Nucleus accumbens (tissue), 56 donors: ENCODE measurements at regions not wholly inside any gene's neighbourhood (a gene's known extent, or its start where the extent isn't known, plus 50 kb on each side); places are given as distances from the start of the nearest gene placed in this dataset.
"Not testable (repeated sequence)": the region's sequence is repeated elsewhere in the genome, so short reads cannot be mapped to it uniquely, and the experiment has no call there.

ENCODE experiments used
- DNase-seq, 56 donors: peaks; one replicate each; lab custom pipeline; 2025; lab: John Stamatoyannopoulos, UW

- no peak for DNase-seq
Measured at GRCh38 chr14:104230946-104231345, 92.6 kb downstream of the KIF26A start.

- DNase-seq, result no peak
Measured at GRCh38 chr14:104232070-104232484, 93.7 kb downstream of the KIF26A start.

DNA sequence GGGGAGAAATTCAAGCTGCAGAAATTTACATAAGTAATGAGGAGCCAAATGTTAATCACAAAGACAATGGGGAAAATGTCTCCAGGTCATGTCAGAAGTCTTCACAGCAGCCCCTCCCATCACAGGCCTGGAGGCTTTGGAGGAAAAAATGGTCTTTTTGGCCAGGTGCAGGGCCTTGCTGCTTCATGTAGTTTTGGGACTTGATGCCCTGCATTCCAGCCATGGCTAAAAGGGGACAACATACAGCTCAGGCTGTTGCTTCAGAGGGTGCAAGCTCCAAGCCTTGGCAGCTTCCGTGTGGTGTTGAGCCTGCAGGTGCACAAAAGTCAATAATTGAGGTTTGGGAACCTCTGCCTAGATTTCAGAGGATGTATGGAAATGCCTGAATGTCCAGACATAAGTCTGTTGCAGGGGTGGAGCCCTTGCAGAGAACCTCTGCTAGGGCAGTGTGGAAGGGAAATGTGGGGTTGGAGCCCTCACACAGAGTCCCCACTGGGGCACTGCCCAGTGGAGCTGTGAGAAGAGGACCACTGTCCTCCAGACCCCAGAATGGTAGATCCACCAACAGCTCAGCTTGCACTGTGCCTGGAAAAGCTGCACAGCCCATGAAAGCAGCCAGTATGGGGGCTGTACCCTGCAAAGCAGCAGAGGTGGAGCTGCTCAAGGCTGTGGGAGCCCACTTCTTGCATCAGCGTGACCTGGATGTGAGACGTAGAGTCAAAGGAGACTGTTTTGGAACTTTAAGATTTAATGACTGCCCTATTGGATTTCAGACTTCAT, 95.8 kb downstream of the KIF26A start:
- DNase-seq, result not testable (repeated sequence)

GRCh38 chr14:104235686-104236085, 97.3 kb downstream of the KIF26A start:
- DNase-seq, result no peak

DNA sequence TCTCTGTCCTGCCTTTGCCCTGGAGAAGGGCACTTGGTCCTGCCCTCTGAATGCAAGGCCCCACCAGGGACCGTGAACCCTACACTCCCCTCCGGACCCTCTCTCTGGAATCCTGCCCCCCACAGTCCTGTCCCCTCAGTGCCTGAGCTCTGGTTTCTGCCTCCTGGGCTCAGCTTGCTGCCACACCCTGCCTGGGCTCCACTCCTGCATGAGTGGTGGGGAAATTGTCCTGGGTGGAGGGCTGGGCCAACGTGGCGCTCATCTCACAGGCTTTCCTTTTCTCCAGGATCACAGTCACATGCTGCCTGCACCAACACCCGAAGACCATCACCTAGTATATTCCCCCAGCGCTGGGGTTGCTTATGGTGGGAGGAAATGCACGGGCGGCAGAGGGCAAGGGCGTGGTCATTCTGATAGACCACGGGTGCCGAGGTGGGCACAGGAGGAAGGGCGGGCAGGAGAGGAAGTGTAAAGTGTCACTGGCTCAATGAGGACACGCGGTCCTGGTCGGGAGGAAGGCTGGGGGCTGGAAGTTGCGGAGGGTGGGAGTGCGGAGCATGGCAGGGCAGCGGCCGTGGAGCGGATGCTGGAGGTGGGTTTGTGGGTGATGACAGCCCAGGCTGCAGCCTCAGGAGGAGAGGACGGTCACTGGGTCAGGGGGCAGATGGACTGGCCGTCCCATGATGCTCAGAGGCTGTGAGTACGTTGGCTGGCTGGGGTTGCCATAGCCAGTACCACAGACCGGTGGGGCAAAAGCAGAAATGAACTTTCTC, 99.5 kb downstream of the KIF26A start:
- no peak for DNase-seq

DNA sequence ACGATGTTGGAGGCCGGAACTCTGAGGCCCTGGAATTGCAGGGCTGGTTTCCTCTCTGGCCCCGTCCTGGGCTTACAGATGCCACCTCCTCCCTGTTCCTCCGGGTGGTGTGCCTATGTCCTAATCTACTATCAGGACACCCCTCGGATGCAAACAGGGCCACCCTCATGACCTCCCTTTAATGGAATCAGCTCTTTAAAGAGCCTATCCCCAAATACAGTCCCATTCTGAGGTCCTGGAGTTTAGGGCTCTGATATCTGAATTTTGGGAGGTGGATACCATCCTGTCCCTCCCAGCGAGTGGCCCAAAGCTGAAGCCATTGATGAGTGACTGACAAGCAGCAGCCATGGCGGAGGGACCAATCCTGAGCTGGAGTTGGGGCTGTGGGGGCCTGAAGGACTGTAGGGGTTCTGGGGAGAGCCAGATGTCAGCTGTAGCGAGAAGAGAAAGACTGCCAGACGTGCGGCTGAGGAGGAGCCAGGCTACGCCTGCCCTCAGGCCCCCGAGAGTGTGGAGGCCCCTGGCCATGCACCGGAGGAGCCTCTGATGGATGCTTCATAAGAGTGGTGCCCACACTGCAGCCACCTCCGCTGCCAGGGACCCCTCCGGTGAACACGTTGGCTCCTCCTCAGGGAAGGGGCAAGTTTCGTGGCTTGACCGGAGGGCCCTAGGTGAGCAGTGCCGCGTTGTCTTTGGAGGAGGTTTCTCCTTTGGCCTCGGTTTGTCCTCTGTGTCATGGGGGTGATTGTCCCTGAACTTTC, 100.2 kb downstream of the KIF26A start:
- DNase-seq, result no peak

DNA sequence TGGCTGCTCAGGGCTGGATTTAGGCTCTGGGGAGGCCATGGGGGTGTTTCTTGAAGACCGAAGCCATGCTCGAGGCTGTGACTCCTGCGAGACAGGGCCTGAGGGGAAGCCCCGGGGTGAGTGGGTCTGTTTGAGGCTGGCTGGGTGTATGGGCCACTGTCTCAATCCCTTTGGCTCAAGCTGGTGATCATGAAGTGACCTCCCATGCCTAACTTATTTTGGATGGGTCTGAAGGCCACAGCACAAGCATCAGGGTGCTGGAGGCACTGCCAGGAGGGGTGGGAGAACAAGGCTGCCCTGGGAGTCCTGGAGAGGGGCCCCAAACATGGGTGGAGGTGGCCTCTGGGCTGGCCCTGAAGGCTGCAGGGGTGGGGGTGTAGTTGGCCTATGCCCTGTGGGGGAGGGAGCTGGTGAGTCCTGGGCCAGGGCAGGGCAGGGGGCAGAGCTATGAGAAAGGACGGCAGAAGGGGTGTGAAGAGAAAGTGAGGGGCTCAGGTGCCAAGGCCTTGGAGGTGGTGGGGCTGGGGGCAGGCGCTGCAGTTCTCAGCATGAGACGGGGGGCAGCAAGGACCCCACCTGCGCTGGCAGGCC, 100.9 kb downstream of the KIF26A start:
- DNase-seq, result no peak

DNA sequence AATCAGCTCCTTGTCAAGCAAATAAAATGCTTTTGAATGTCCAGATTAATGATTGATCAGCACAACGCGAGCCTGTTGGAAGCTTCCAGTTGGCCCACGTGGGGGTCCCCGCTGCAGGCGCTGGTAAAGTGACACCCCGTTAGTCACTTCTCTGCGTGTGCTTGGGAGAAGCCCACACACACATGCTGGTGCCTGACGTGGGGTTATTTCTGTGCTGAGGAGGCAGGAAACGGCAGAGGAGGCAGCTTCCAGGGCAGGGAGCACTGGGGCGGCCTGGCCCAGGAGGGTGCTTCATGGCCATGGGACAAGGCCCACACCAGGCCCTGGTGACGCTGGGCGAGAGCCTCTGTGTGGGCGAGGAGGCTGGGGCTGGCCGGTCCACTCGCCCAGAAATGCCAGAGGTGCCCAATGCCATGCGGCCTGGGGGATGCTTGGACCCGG, 101.5 kb downstream of the KIF26A start:
- DNase-seq, result peak in 10 of 56 donors; percentile 10 to 50 (median 22)

DNA sequence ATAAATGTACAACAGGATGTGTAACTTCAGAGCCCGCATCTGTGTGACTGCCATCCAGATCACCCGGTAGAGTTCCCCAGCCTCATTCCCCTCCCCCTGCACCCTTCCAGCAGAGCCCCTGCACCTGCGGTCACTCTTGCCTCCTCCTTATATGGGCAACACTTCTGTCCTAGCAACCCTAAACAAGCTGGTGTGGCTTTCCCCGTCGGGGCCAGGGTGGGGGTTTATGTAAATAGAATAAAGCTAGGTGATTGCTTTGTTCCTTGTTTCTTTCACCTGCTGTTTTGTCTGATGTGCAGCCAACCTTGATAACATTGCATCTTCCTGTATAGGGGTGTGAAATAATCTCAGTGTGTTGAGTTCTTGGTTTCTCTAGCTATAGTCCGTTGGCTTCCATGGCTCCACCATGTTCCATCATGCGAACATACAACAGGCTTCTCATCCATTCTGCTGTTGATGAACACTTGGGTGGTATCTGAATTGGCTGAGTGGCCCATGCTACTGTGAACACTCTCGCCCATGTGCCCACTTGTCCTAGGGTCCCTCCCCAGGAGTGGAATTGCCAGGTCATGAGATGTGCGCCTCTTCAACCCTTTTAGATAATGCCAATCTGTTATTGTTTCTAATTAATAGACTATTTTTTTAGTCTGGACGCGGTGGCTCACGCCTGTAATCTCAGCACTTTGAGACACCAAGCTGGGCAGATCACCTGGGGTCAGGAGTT, 102.2 kb downstream of the KIF26A start:
- DNase-seq, result no peak

- no peak for DNase-seq
Measured at GRCh38 chr14:104243200-104243599, 104.8 kb downstream of the KIF26A start.

DNA sequence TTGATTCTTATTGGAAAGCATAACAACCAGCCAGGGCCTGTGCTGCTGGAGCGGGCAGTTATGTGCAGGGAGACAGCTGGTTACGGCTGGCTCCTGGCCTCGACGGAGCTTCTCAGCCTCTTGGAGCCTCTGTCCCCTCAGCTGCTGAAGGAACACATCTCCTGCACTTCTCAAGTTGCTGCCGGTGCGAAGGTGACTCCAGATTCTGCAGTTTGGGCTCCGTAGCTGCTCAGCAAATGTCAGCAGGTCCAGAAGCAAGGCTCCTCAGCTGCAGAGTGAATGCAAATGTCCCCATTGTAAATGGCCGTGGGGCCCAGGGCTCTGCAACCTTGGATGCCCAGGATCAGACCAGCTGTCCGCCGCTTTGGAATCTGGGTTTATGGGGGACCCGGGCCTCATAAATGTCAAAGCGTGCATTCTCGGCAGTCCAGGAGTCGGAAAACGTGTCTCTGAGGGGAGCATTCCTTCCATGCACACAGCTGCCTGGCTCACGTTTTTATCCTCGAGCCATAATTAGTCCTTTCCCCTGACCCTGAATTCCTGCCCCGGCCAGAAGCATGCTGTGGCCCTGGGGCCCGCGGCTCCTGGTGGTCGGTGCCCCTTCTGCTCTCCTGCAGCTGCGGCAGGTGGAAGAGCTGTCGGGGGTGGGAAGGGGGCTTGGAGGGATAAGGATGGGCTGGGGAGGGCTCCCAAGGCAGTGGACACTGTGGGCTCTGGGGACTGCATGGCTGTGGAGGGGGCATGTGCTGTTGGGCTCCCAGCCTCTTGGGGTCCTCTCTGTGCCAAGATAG, 106.0 kb downstream of the KIF26A start:
- DNase-seq, result no peak

DNA sequence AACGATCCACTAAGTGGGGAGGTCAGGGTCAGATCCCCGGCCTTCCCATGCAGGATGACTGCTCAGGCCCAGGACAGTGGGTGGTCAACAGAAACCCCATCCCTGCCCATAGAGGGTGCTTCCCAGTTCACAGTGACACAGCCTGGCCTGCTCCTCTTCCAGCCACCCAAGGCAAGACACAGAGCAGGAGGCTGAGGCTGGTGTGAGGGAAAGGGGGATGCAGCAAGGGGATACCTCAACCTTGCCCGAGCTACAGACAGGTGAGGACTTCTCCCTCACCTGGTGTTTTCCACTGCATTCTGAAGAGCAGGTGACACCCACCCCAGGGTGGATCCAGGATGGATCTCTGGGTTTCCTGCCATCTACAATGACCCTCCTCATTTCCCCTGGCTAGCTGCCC, 106.7 kb downstream of the KIF26A start:
- DNase-seq, result no peak

GRCh38 chr14:104245723-104246122, 107.3 kb downstream of the KIF26A start:
- no peak for DNase-seq

DNA sequence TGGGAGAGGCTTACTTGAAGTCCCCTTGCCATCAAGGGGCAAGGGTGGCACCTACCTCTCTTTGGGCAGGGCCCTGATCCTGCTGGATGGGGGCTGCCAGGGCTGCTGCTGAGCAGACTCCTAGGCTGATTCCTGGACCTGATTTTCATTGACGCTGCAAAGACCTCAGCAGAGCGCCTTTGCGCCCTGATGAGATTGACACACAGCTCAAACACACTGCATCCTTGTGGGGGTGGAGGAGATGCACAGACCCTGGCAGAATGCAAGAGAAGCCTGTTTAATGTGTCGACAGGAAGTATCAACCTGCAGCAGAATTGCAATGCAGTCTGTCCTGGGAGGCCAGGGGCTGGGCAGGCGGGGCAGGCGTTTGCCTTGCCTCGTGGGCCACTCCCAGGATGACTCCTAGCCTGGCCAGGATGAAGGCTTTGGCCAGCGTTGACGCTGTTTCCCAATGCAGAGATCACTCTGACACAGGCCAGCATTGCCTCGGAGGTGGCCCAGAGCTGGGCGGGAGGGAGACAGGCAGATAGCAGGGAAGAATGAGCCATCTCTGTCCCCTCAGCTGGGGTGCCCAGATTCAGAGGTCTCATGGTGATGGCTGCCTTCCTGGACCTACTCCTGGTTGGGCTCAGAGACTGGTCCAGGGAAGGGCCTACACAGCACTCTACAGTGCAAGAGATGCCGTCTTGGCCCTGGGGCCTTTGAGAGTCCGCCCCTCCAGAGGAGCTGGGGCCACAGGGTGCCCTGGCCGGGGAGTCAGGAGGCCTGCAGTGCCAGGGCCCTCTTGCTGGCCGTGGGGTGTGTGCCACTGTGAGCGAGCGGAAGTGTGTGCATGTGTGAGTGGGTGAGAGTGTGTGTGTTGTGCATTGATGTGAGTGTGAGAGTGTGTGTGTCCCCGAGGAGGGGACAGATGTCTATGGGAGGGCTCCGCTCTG, 108.3 kb downstream of the KIF26A start:
- no peak for DNase-seq

DNA sequence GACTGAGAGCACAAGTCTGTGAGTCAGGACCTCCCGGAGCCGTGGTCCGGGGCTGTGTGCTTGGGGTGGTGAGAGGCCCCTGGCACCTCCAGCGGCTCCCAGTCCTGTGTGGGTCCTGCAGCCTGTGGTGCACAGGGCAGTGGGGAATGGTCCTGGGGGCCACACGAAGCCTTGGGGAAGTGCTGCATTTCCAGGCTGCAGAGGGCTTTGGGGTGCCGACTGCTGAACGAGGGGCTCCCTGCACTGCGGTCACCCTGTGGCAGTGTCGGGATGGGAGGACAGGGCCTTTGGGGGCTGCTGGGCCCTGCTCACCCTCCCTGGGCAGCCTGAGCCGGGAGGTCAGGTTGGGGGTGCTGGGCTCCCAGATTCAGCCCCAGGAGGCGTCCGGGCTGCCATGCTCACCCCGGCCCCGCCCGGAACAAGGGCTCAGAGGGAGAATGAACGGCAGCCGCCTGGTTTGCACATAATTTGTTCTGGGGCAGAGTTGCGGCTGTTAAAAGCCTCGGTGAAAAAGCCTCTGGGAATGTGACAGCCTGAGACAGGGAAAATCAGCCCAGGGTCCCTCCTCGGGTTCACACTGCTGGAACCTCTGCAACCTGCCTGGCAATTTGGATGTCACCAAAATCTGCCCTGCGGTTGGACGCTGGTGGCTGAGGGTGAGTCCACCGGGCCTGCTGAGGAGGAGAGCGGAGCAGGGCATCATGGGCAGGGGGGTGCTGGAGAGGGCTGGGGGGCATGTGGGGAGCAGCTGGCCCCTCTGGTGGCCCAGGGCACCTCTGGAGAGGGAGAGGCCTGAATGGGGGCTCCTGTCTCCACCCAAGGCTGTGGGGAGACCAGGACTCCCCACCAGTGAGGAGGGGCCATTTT, 109.2 kb downstream of the KIF26A start:
- no peak for DNase-seq

DNA sequence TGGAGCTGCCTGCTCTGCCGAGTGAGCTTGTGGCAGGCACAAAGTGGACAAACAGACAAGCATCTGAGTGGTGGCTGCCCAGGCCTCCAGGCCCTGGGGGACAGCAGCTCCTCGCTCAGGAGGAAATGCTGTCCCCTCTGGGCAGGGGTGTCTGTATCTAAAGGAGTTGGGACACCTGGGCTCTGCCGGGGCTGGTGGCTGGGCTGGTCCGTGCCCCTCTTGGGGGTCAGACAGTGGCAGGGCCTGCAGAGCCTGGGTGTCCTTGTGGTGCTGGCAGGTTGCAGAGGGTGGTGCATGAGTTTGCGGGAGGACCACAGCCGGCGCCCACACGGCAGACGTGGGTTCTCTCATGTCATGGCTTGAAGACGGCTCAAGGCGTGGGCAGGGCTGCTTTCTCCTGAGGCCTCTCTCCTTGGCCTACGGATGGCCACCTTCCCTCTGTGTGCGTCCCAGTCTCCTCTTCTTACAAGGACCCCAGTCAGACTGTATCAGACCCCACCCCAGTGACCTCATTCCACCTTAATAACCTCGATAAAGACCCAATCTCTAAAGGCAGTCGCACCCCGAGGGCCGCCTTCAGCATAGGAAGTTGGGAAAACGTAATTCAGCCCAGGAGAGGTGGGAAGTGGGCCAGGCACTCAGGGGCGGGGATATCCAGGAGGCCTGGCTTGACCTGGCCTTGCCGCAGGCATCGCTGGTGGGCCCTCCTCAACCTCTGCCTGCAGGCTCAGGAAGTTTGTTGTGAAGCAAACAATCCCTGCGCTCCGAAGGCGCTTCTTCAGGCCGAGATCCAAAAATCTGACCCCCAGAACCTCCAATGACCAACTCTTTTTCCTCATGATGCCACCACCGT, 110.0 kb downstream of the KIF26A start:
- no peak for DNase-seq
